Stimulated activated CD8-positive, alpha-beta memory T cell treated with anti-CD3 and anti-CD28 coated beads, Interleukin-7, amount 100 ng/mL, for 48 hours (primary cell): ENCODE measurements at regions not wholly inside any gene's neighbourhood (a gene's known extent, or its start where the extent isn't known, plus 50 kb on each side); places are given as distances from the start of the nearest gene placed in this dataset.

Source experiments
- DNase-seq, 2 donors: peaks; one replicate each; pipeline ENCODE4 v3.0.0-alpha.2; 2020; ENCODE audit warnings: low read depth in 1 of 2; ENCODE audit errors: extremely low read depth in 1 of 2

DNA sequence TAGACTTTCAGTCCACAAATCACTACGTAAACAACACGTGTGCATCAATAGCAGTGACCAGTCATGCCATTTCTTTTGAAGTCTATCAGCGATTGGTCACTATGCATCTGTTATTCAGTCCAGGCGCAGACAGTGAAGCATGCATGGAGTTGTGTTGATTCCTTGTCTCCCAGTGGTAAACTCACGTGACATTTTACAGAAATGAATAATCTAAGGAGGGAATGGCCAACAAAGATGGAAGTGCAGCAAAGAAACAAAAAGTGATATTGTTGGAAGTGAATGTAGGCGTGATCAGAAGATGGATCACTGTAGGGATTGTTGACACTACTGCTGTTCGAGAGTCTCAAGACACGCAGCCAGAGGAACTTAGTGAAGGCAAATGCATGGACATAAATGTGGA, 317.8 kb upstream of the MGAT5 start:
- DNase-seq = no peak

GRCh38 chr2:133936601-133937000, 317.3 kb upstream of the MGAT5 start:
- no peak for DNase-seq

GRCh38 chr2:133937669-133938068, 316.2 kb upstream of the MGAT5 start:
- DNase-seq = no peak

DNA sequence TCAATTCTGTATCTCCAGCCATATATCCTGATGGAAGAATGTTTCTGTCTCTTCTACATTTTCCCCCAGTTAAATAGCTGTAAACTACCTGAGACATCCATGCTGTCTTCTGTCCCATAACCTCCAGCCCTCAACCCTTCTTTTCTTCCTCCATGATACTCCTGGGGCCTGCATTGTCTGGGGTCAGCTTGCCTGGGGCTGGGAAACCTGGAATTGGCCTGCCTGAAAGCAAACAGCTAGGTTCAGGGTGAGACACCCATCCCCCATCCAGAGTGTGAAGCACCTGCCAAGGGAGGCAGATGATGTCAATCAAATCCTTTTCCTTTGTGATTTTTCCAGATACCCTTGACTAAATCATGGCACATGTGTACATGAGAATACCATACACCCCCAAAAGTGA, 313.7 kb upstream of the MGAT5 start:
- no peak for DNase-seq

DNA sequence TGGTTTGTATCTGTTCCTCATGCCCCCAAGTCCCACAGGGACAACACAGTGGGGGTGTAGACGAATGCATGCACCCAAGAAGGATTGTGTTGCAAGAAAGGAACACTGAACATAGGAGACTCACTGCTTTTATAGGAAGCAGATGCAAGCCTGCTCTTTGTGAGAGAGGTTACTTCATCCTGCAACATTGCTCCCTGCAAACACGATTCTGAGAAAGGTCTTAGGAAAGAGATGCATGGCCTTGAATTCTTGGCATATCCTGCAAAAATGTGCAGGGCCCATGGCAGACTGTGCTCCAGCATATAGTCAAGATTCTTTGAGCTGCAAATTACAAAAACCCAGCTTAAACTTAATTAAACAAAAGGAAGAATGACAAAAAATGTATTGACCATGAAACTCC, 312.2 kb upstream of the MGAT5 start:
- no peak for DNase-seq

- no peak for DNase-seq
These were observed 311.5 kb upstream of the MGAT5 start for GRCh38 chr2:133942398-133942797.

- no peak for DNase-seq
These were observed 310.8 kb upstream of the MGAT5 start for GRCh38 chr2:133943108-133943507.

DNA sequence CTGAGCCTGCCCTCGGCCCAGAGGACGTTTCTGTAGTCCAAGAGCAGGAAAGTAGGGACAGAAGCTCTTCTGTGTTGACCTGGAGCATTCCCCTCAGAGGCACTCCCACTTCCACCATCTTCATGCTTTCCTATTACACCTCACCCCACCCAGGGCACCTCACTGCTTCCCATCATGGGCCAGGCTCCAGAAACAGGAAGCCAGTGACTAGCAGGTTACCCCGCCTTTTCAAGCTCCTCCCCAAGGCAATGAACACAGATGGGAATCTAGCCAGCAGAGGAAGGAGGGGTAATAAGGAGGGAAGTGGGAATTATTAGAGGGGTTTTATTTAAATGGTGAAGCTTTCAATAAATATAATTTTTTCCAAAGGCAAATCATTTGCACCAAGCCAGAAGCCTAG, 308.8 kb upstream of the MGAT5 start:
- DNase-seq = no peak

DNA sequence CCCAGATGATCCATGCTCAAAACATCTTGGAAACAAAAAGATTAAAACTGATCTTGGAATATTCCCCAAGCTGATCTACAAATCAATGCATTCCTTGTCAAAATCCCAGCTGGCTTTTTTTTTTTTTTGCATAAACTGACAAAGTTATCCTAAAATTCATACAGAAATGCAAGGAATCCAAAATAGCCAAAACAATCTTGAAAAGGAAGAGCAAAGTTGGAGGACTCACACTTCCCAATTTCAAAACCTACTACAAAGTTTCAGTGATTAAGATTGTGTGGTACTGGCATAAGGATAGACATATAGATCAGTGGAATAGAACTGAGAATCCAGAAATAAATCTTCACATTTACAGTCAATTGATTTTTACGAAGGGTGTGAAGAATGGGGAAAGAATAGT, 306.8 kb upstream of the MGAT5 start:
- DNase-seq = no peak

DNA sequence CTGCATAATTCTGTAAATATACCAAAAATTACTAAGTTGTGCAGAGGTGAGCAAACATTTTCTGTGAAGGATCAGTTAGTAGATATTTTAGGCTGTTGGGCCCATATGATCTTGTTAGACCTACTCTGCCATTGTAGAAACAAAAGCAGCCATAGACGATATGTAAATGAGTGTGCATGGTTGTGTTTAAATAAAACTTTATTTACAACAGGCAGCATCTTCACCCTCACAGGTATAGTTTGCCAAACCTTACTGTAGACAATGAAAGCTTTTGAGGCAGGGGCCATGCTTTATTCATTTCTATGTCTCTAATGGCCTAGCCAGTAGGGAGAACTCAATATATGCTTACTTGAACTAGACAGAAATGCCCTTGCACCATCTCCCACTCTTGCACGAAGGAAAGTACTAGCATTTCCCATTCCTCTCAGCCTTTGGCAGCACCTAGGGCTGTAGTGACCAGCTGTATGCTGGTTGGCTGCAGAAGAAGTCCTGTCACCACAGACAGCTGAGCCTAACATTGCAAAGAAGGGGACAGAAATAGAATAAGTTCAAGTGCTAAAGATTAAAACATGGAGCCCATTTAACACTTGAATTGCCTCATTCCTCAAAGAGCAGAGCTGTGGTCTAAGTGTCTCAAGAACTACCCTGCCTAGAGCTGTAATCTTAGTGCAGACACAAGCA, 305.1 kb upstream of the MGAT5 start:
- no peak for DNase-seq

DNA sequence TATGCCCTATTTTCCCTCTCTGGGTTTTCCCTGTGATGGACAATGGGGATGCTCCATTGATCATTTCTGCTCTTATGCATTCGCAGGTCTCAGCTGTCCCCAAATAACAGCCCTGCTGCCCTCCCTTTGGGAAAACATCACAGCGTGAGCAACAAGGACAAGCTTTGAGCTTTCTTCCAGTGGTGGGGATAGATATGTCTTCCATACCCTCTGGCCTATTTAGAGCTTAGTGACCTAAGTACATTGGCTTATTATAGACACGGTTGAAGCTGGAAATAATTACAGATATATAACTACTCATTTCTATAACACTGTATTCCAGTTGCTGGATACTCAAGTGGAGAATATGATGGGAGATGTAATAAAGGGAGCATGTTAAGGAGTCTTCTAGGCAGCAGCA, 304.3 kb upstream of the MGAT5 start:
- DNase-seq = no peak

DNA sequence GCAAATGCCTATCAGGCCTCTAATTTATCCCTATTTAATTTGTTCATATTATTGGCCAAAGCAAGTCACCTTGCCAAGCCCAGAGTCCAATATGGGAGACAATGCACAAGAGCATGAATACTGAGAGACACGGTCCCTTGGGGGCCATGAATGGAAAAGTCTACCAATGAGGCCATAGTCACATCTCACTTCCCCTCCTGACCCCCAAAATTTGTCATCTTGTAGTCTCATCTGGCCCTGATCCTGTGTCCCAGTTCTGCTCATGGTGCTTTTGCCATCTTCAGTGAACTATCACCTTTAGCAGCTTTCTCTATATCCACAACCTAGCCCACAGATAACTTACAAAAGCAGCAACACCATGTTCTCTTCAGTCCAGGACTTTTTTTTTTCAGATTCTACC, 302.7 kb upstream of the MGAT5 start:
- no peak for DNase-seq

GRCh38 chr2:133952420-133952819, 301.5 kb upstream of the MGAT5 start:
- no peak for DNase-seq

- no peak for DNase-seq
These were observed 301.0 kb upstream of the MGAT5 start for GRCh38 chr2:133952896-133953295.

DNA sequence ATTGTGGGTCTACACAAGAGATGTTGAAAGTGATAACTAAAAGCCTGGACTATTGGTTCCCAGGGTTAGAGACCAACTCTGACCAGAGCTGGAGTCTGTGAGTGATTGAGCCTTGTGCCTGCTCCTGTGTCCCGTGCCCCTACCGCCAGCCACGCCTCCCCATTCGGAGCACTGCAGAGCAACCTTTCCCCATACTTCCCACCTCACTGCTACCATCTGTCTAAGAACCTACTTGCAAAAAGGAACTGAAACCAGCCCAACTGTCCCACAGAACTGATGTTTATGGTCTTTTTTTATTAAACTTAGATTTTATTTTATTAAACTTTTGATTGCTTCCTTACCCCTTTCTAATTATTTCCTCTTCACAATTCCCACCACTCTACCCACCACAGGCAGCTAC, 300.3 kb upstream of the MGAT5 start:
- no peak for DNase-seq

DNA sequence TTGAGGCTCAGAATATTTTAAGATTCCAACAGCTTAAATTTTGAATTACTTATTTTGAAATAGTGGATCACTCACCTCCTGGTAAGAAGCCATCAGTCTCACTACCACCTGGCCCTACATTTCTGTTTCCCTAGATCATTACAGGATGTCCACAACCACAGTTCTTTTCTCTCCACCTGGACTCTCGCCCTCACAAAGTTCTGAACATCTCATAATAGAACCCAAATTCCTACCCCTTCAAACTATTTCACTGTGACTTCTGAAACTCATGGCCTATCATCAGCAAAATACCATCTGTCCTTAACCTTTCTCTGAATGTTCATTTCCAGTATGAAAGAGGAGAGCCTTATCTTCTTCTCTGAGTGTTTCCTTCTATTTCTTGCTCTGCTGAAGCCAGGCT, 299.2 kb upstream of the MGAT5 start:
- DNase-seq = no peak

GRCh38 chr2:133955169-133955568, 298.7 kb upstream of the MGAT5 start:
- no peak for DNase-seq

GRCh38 chr2:133956434-133956935, 297.4 kb upstream of the MGAT5 start:
- DNase-seq = no peak

DNA sequence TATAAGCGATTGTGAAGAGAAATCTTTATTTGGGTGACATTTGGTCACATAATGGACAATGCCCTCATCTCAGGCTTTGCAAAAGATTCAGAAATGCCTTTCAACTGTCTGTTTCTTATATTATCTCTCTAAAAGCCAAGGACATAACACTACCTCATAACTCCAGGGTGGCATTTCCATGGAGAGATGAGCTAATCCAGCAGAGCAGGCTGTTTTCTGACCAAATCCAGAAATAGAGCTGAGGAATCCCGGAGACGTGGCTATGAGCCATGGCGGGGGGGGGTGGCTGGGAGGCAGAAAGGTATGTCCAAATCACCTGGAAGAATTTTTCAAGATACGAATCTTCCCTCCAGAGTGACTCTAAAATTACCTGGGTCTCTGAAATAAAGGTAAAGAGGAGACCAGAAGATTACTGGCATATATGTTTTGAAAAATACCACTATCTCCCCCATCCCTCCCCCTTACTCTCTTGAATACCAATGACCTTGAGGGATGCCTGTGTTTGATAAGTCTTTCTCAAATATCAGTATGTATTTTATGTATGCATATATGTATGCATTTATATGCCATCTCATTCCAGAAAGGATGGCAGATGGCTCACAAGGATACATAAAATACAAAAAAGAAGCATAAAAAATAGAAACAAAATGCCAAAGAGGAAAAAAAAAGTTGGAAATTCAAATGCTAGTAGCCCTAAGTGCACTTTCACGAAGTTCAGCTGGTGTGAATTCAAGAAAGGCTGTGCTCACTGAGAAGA, 296.0 kb upstream of the MGAT5 start:
- no peak for DNase-seq

DNA sequence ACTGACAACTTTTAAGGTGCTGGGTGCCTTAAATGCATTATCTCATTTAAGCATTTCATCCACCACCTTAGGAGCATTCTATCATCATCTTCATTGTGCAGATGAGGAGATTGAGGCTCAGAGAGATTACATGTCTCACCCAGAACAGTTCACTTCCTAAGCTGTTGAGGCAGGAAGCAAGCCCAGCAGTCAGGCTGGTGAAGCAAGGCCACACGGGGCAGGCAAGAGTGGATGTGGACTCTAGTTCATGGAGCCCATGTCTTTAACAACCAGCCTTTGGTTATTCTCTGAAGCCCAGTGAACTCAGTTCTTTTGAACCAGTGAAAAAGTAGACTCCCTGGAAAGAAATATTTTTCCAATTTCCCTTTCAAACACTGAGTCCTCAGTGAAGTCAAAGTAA, 294.8 kb upstream of the MGAT5 start:
- DNase-seq = no peak

DNA sequence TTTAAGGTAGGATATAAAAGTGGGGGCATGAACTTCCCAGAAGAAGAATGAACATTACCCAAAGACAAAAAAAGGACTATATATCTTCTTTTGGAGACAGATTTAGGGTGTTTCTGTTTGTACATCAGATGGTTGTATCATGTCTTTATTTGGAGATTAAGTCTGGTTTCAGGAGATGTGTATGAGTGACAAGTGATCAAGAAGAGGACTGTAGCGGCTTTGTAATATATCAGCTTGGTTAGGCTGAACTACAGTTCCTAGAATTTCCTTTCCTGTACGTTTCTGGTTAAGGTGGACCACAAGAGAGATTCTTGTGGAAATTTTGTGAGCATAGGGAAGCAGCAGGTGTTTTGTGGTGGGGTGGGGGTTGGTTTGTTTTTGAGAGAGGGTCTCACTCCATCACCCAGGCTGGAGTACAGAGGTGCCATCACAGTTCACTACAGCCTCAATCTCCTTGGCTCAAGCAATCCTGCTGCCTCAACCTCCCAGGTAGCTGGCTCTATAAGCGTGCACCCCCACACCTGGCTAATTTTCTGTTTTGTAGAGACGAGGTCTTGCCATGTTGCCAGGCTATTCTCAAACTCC, 287.1 kb upstream of the MGAT5 start:
- no peak for DNase-seq

- no peak for DNase-seq
These were observed 286.5 kb upstream of the MGAT5 start for GRCh38 chr2:133967326-133967725.
